CD14-positive monocyte (primary cell): ENCODE measurements at regions not wholly inside any gene's neighbourhood (a gene's known extent, or its start where the extent isn't known, plus 50 kb on each side); places are given as distances from the start of the nearest gene placed in this dataset.

ENCODE experiments used
- DNase-seq, 3 donors: peaks; one replicate each; pipeline ENCODE4 v3.0.0-alpha.2; 2011 to 2022
- H2AFZ ChIP-seq: 2 replicates; pipeline ENCODE4 v1.6.0; 2012; ENCODE audit warnings: mild to moderate bottlenecking, low read depth, low read length, inconsistent platforms; ENCODE audit not compliant: insufficient read depth, poor library complexity, severe bottlenecking
- H3K27ac ChIP-seq, 2 donors: 1 replicate in 1 of 2; 2 replicates in 1 of 2; pipeline ENCODE4 v1.5.1; 2012 to 2013; ENCODE audit warnings: low read length in 2 of 2, control low read depth in 1 of 2, inconsistent platforms in 1 of 2, low read depth in 1 of 2, mild to moderate bottlenecking in 1 of 2
- H3K27me3 ChIP-seq, 2 donors: one replicate each; pipeline versions ENCODE4 v1.6.0 to v1.6.1; 2011 to 2013; ENCODE audit warnings: low read length in 2 of 2; ENCODE audit not compliant: control insufficient read depth in 2 of 2, insufficient read depth in 2 of 2
- H3K36me3 ChIP-seq, 2 donors: replicated peaks in 1 of 2; 1 replicate in 1 of 2; 2 replicates in 1 of 2; pipeline versions ENCODE4 v1.5.1 to v1.6.1; 2012 to 2013; ENCODE audit warnings: low read length in 2 of 2, control low read depth in 1 of 2, inconsistent platforms in 1 of 2, mild to moderate bottlenecking in 1 of 2; ENCODE audit not compliant: insufficient read depth in 2 of 2, control insufficient read depth in 1 of 2
- H3K4me1 ChIP-seq, 2 donors: 1 replicate in 1 of 2; 2 replicates in 1 of 2; pipeline versions ENCODE4 v1.5.1 to v1.6.1; 2012 to 2013; ENCODE audit warnings: low read length in 2 of 2, control low read depth in 1 of 2, inconsistent platforms in 1 of 2, mild to moderate bottlenecking in 1 of 2, moderate library complexity in 1 of 2; ENCODE audit not compliant: insufficient read depth in 2 of 2, control insufficient read depth in 1 of 2
- H3K4me2 ChIP-seq: replicated peaks from 2 replicates; pipeline ENCODE3; 2012; ENCODE audit warnings: low read length, moderate library complexity, mild to moderate bottlenecking; ENCODE audit not compliant: poor library complexity, severe bottlenecking; ENCODE audit errors: extremely low read depth
- H3K4me3 ChIP-seq, 3 experiments: fragments of 200-600 bp in 1 of 3; sonication (generic) in 1 of 3; replicated peaks in 1 of 3; 1 replicate in 2 of 3; 2 replicates in 1 of 3; pipeline ENCODE4 v1.5.1; 2011 to 2013; ENCODE audit warnings: low read length in 3 of 3, mild to moderate bottlenecking in 3 of 3, control low read depth in 2 of 3, low read depth in 2 of 3, inconsistent platforms in 1 of 3, moderate library complexity in 1 of 3
- H3K79me2 ChIP-seq: 2 replicates; pipeline ENCODE4 v1.6.0; 2012; ENCODE audit warnings: mild to moderate bottlenecking, control low read depth, inconsistent platforms, low read length, moderate library complexity; ENCODE audit not compliant: insufficient read depth
- H3K9ac ChIP-seq: 2 replicates; pipeline ENCODE4 v1.6.0; 2017; ENCODE audit warnings: low read length, mild to moderate bottlenecking; ENCODE audit not compliant: insufficient read depth, poor library complexity, severe bottlenecking
- H3K9me3 ChIP-seq, 2 donors: replicated peaks in 1 of 2; 1 replicate in 1 of 2; 2 replicates in 1 of 2; pipeline versions ENCODE4 v1.5.1 to v1.6.1; 2012 to 2013; ENCODE audit warnings: low read length in 2 of 2, control low read depth in 1 of 2; ENCODE audit not compliant: control insufficient read depth in 1 of 2, insufficient read depth in 1 of 2
- H4K20me1 ChIP-seq: 2 replicates; pipeline ENCODE4 v1.6.0; 2012; ENCODE audit warnings: mild to moderate bottlenecking, low read length, control low read depth, moderate library complexity; ENCODE audit not compliant: insufficient read depth
- H3K27ac Mint-ChIP-seq, 7 donors: one replicate each; pipeline ENCODE4 v1.8.0; 2020; ENCODE audit warnings: mild to moderate bottlenecking in 7 of 7, mixed read lengths in 7 of 7, moderate library complexity in 6 of 7, inconsistent platforms in 2 of 7
- H3K27me3 Mint-ChIP-seq, 3 donors: one replicate each; pipeline ENCODE4 v1.8.0; 2021 to 2022; ENCODE audit warnings: low read depth in 3 of 3, mild to moderate bottlenecking in 3 of 3, mixed read lengths in 3 of 3, moderate library complexity in 3 of 3, inconsistent platforms in 1 of 3
- H3K36me3 Mint-ChIP-seq, 2 donors: one replicate each; pipeline ENCODE4 v1.8.0; 2020; ENCODE audit warnings: mixed read lengths in 2 of 2, inconsistent platforms in 1 of 2, mild to moderate bottlenecking in 1 of 2
- H3K4me1 Mint-ChIP-seq: one replicate; pipeline ENCODE4 v1.8.0; 2020; ENCODE audit warnings: mild to moderate bottlenecking, mixed read lengths
- H3K4me3 Mint-ChIP-seq, 2 donors: one replicate each; pipeline ENCODE4 v1.8.0; 2020; ENCODE audit warnings: mild to moderate bottlenecking in 2 of 2, mixed read lengths in 2 of 2, moderate library complexity in 1 of 2
- H3K9me3 Mint-ChIP-seq, 7 donors: one replicate each; pipeline ENCODE4 v1.8.0; 2020 to 2022; ENCODE audit warnings: mixed read lengths in 7 of 7, mild to moderate bottlenecking in 6 of 7, moderate library complexity in 6 of 7, inconsistent platforms in 2 of 7
- CTCF ChIP-seq: fragments of 200-600 bp; IDR thresholded peaks from one replicate; pipeline ENCODE4 v1.8.0; 2022; ENCODE audit warnings: antibody characterized with exemption, mild to moderate bottlenecking
- WGBS: methylation state at CpG from one replicate; pipeline ENCODE4 v1.1.5; 2013; ENCODE audit warnings: missing lambda C conversion rate; ENCODE audit not compliant: insufficient coverage; 5-methylcytosine and 5-hydroxymethylcytosine counted together
- intact Hi-C, 2 donors: fragments of 100-400 bp; cut with micrococcal nuclease; formaldehyde crosslinking; loops; one replicate each; pipeline versions ENCODE4 v1.15.0 to v1.15.1; 2023

DNA sequence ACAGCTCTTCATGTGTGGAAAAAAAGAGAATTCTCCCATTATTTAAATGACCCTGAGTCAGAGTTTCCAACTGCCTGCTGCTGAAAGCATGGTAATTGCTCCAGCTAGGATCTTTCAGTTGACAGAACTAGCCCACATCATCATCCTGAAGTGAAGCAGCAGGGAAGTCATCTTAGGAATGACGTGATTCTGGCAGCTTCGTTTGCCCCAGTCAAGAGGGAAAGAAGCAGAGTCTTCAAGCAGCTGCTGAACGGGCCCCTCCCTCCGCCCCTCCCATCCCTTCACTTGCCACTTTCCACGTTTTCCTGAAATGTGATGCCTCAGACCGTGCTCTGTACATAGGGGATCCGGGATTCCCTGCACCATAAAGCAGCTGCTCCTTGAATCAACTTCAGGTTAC lies 455.0 kb upstream of the TMEM132C start:
- TF ChIP-seq CTCF = no peak
- Mint-ChIP-seq H3K4me1 (peaks cover 2% of the 10 kb centered on the region), H3K27me3 (peaks cover 0 to 2% (median 0%) of the 10 kb centered on the region in 3 donors), H3K27ac (no peak overlapping the region), H3K36me3 (no peaks in the 10 kb centered on the region), H3K9me3 (peaks cover 0 to 5% (median 0%) of the 10 kb centered on the region in 7 donors), H3K4me3 (no peak overlapping the region)
- H3K79me2 ChIP-seq = no peaks in the 10 kb centered on the region
- no peaks in the 10 kb centered on the region for H3K36me3 ChIP-seq
- no peak overlapping the region for H3K27ac ChIP-seq
- H2AFZ ChIP-seq = no peak overlapping the region
- H3K4me2 ChIP-seq = no peak overlapping the region
- no peaks in the 10 kb centered on the region for H3K4me1 ChIP-seq
- no peaks in the 10 kb centered on the region for H3K9me3 ChIP-seq
- H4K20me1 ChIP-seq = no peaks in the 10 kb centered on the region
- no peak overlapping the region for H3K9ac ChIP-seq
- H3K4me3 ChIP-seq = no peak overlapping the region
- DNase-seq = no peak
- intact Hi-C loops = no loop called here
- H3K27me3 ChIP-seq = no peaks in the 10 kb centered on the region
- no CpG with 5 or more reads among the region's 7 CpGs for WGBS

- Histone ChIP-seq H2AFZ (no peak overlapping the region), H3K27ac (no peak overlapping the region), H3K4me1 (no peaks in the 10 kb centered on the region), H4K20me1 (no peaks in the 10 kb centered on the region), H3K79me2 (no peaks in the 10 kb centered on the region), H3K27me3 (no peaks in the 10 kb centered on the region), H3K4me3 (no peak overlapping the region), H3K36me3 (no peaks in the 10 kb centered on the region), H3K9ac (no peak overlapping the region), H3K4me2 (no peak overlapping the region), H3K9me3 (no peaks in the 10 kb centered on the region)
- H3K27ac Mint-ChIP-seq = no peak overlapping the region
- TF ChIP-seq CTCF = no peak
- no peak for DNase-seq
- no peak overlapping the region for H3K4me3 Mint-ChIP-seq
- H3K27me3 Mint-ChIP-seq = peaks cover 0 to 2% (median 0%) of the 10 kb centered on the region in 3 donors
- 100% methylated on average over 1 of the region's 2 CpGs for WGBS
- H3K9me3 Mint-ChIP-seq = peaks cover 0 to 10% (median 1%) of the 10 kb centered on the region in 7 donors
- H3K36me3 Mint-ChIP-seq = no peaks in the 10 kb centered on the region
- H3K4me1 Mint-ChIP-seq = peaks cover 2% of the 10 kb centered on the region
- intact Hi-C loops = no loop called here
Observed at GRCh38 chr12:127813147-127813546, 453.8 kb upstream of the TMEM132C start.
